ENCODE measurements at regions not wholly inside any gene's neighbourhood (a gene's known extent, or its start where the extent isn't known, plus 50 kb on each side); places are given as distances from the start of the nearest gene placed in this dataset.

GRCh38 chrX:69083801-69084200 lies 81.5 kb downstream of the PJA1 start:
- no peak for DNase-seq
- no peaks in the 10 kb centered on the region for H3K27me3 ChIP-seq (replicated peaks; ENCODE audit: control insufficient read depth, insufficient read depth, low read length, poor library complexity, severe bottlenecking)
- no peaks in the 10 kb centered on the region for H3K36me3 ChIP-seq (ENCODE audit: control insufficient read depth, insufficient read depth, low read length)
- H3K4me3 ChIP-seq (ENCODE audit: insufficient read depth, low read depth, low read length, poor library complexity, severe bottlenecking): no peak overlapping the region
- no peak overlapping the region for H3K27ac ChIP-seq (ENCODE audit: insufficient read depth, low read length, poor library complexity, severe bottlenecking)
- no peaks in the 10 kb centered on the region for H3K4me1 ChIP-seq (ENCODE audit: control insufficient read depth, insufficient read depth, low read length, poor library complexity, severe bottlenecking)
- H3K9me3 ChIP-seq (ENCODE audit: control insufficient read depth, low read length): no peaks in the 10 kb centered on the region

- H3K27ac ChIP-seq (ENCODE audit: insufficient read depth, low read length, poor library complexity, severe bottlenecking): no peak overlapping the region
- no peaks in the 10 kb centered on the region for H3K9me3 ChIP-seq (ENCODE audit: control insufficient read depth, low read length)
- no peaks in the 10 kb centered on the region for H3K36me3 ChIP-seq (ENCODE audit: control insufficient read depth, insufficient read depth, low read length)
- no peak overlapping the region for H3K4me3 ChIP-seq (ENCODE audit: insufficient read depth, low read depth, low read length, poor library complexity, severe bottlenecking)
- H3K4me1 ChIP-seq (ENCODE audit: control insufficient read depth, insufficient read depth, low read length, poor library complexity, severe bottlenecking): no peaks in the 10 kb centered on the region
- no peak for DNase-seq
- no peaks in the 10 kb centered on the region for H3K27me3 ChIP-seq (replicated peaks; ENCODE audit: control insufficient read depth, insufficient read depth, low read length, poor library complexity, severe bottlenecking)
Measured at GRCh38 chrX:69083361-69083760, 81.9 kb downstream of the PJA1 start.

GRCh38 chrX:69082753-69083150 lies 82.5 kb downstream of the PJA1 start:
- no peak overlapping the region for H3K27ac ChIP-seq (ENCODE audit: insufficient read depth, low read length, poor library complexity, severe bottlenecking)
- no peaks in the 10 kb centered on the region for H3K9me3 ChIP-seq (ENCODE audit: control insufficient read depth, low read length)
- H3K4me3 ChIP-seq (ENCODE audit: insufficient read depth, low read depth, low read length, poor library complexity, severe bottlenecking): no peak overlapping the region
- no peaks in the 10 kb centered on the region for H3K4me1 ChIP-seq (ENCODE audit: control insufficient read depth, insufficient read depth, low read length, poor library complexity, severe bottlenecking)
- no peaks in the 10 kb centered on the region for H3K27me3 ChIP-seq (replicated peaks; ENCODE audit: control insufficient read depth, insufficient read depth, low read length, poor library complexity, severe bottlenecking)
- no peaks in the 10 kb centered on the region for H3K36me3 ChIP-seq (ENCODE audit: control insufficient read depth, insufficient read depth, low read length)
- DNase-seq: no peak

GRCh38 chrX:69082055-69082752 lies 83.0 kb downstream of the PJA1 start:
- DNase-seq: no peak
- Histone ChIP-seq H3K4me1 (ENCODE audit: control insufficient read depth, insufficient read depth, low read length, poor library complexity, severe bottlenecking) (no peaks in the 10 kb centered on the region), H3K9me3 (ENCODE audit: control insufficient read depth, low read length) (no peaks in the 10 kb centered on the region), H3K27ac (ENCODE audit: insufficient read depth, low read length, poor library complexity, severe bottlenecking) (no peak overlapping the region), H3K4me3 (ENCODE audit: insufficient read depth, low read depth, low read length, poor library complexity, severe bottlenecking) (no peak overlapping the region), H3K36me3 (ENCODE audit: control insufficient read depth, insufficient read depth, low read length) (no peaks in the 10 kb centered on the region), H3K27me3 (replicated peaks; ENCODE audit: control insufficient read depth, insufficient read depth, low read length, poor library complexity, severe bottlenecking) (no peaks in the 10 kb centered on the region)

GRCh38 chrX:69080855-69081465 lies 84.3 kb downstream of the PJA1 start:
- no peak overlapping the region for H3K4me3 ChIP-seq (ENCODE audit: insufficient read depth, low read depth, low read length, poor library complexity, severe bottlenecking)
- H3K4me1 ChIP-seq (ENCODE audit: control insufficient read depth, insufficient read depth, low read length, poor library complexity, severe bottlenecking): no peaks in the 10 kb centered on the region
- H3K27ac ChIP-seq (ENCODE audit: insufficient read depth, low read length, poor library complexity, severe bottlenecking): no peak overlapping the region
- no peak for DNase-seq
- no peaks in the 10 kb centered on the region for H3K27me3 ChIP-seq (replicated peaks; ENCODE audit: control insufficient read depth, insufficient read depth, low read length, poor library complexity, severe bottlenecking)
- no peaks in the 10 kb centered on the region for H3K9me3 ChIP-seq (ENCODE audit: control insufficient read depth, low read length)
- H3K36me3 ChIP-seq (ENCODE audit: control insufficient read depth, insufficient read depth, low read length): no peaks in the 10 kb centered on the region

- H3K4me1 ChIP-seq (ENCODE audit: control insufficient read depth, insufficient read depth, low read length, poor library complexity, severe bottlenecking): no peaks in the 10 kb centered on the region
- DNase-seq: no peak
- no peak overlapping the region for H3K4me3 ChIP-seq (ENCODE audit: insufficient read depth, low read depth, low read length, poor library complexity, severe bottlenecking)
Measured at GRCh38 chrX:69079268-69079667, 86.0 kb downstream of the PJA1 start.

GRCh38 chrX:69077895-69078455 lies 87.3 kb downstream of the PJA1 start:
- no peaks in the 10 kb centered on the region for H3K27me3 ChIP-seq (replicated peaks; ENCODE audit: control insufficient read depth, insufficient read depth, low read length, poor library complexity, severe bottlenecking)
- DNase-seq: no peak
- no peaks in the 10 kb centered on the region for H3K36me3 ChIP-seq (ENCODE audit: control insufficient read depth, insufficient read depth, low read length)
- no peak overlapping the region for H3K27ac ChIP-seq (ENCODE audit: insufficient read depth, low read length, poor library complexity, severe bottlenecking)
- H3K9me3 ChIP-seq (ENCODE audit: control insufficient read depth, low read length): no peaks in the 10 kb centered on the region
- H3K4me3 ChIP-seq (ENCODE audit: insufficient read depth, low read depth, low read length, poor library complexity, severe bottlenecking): no peak overlapping the region
- H3K4me1 ChIP-seq (ENCODE audit: control insufficient read depth, insufficient read depth, low read length, poor library complexity, severe bottlenecking): no peaks in the 10 kb centered on the region

More at GRCh38 chrX:69079268-69079667, 86.0 kb downstream of the PJA1 start:
- H3K27ac ChIP-seq (ENCODE audit: insufficient read depth, low read length, poor library complexity, severe bottlenecking): no peak overlapping the region
- no peaks in the 10 kb centered on the region for H3K9me3 ChIP-seq (ENCODE audit: control insufficient read depth, low read length)
- H3K36me3 ChIP-seq (ENCODE audit: control insufficient read depth, insufficient read depth, low read length): no peaks in the 10 kb centered on the region
- no peaks in the 10 kb centered on the region for H3K27me3 ChIP-seq (replicated peaks; ENCODE audit: control insufficient read depth, insufficient read depth, low read length, poor library complexity, severe bottlenecking)

GRCh38 chrX:69076088-69076487 lies 89.2 kb downstream of the PJA1 start:
- DNase-seq: no peak
- Histone ChIP-seq H3K4me1 (ENCODE audit: control insufficient read depth, insufficient read depth, low read length, poor library complexity, severe bottlenecking) (no peaks in the 10 kb centered on the region), H3K27me3 (replicated peaks; ENCODE audit: control insufficient read depth, insufficient read depth, low read length, poor library complexity, severe bottlenecking) (no peaks in the 10 kb centered on the region), H3K27ac (ENCODE audit: insufficient read depth, low read length, poor library complexity, severe bottlenecking) (no peak overlapping the region), H3K36me3 (ENCODE audit: control insufficient read depth, insufficient read depth, low read length) (no peaks in the 10 kb centered on the region), H3K9me3 (ENCODE audit: control insufficient read depth, low read length) (no peaks in the 10 kb centered on the region), H3K4me3 (ENCODE audit: insufficient read depth, low read depth, low read length, poor library complexity, severe bottlenecking) (no peak overlapping the region)

GRCh38 chrX:69074726-69075125 lies 90.5 kb downstream of the PJA1 start:
- Histone ChIP-seq H3K27ac (ENCODE audit: insufficient read depth, low read length, poor library complexity, severe bottlenecking) (no peak overlapping the region), H3K27me3 (replicated peaks; ENCODE audit: control insufficient read depth, insufficient read depth, low read length, poor library complexity, severe bottlenecking) (no peaks in the 10 kb centered on the region), H3K9me3 (ENCODE audit: control insufficient read depth, low read length) (no peaks in the 10 kb centered on the region), H3K4me3 (ENCODE audit: insufficient read depth, low read depth, low read length, poor library complexity, severe bottlenecking) (no peak overlapping the region), H3K36me3 (ENCODE audit: control insufficient read depth, insufficient read depth, low read length) (no peaks in the 10 kb centered on the region), H3K4me1 (ENCODE audit: control insufficient read depth, insufficient read depth, low read length, poor library complexity, severe bottlenecking) (no peaks in the 10 kb centered on the region)
- DNase-seq: no peak

- no peak for DNase-seq
- Histone ChIP-seq H3K36me3 (ENCODE audit: control insufficient read depth, insufficient read depth, low read length) (no peaks in the 10 kb centered on the region), H3K4me3 (ENCODE audit: insufficient read depth, low read depth, low read length, poor library complexity, severe bottlenecking) (no peak overlapping the region), H3K27me3 (replicated peaks; ENCODE audit: control insufficient read depth, insufficient read depth, low read length, poor library complexity, severe bottlenecking) (no peaks in the 10 kb centered on the region), H3K9me3 (ENCODE audit: control insufficient read depth, low read length) (no peaks in the 10 kb centered on the region), H3K27ac (ENCODE audit: insufficient read depth, low read length, poor library complexity, severe bottlenecking) (no peak overlapping the region), H3K4me1 (ENCODE audit: control insufficient read depth, insufficient read depth, low read length, poor library complexity, severe bottlenecking) (no peaks in the 10 kb centered on the region)
Measured at GRCh38 chrX:69073721-69074120, 91.5 kb downstream of the PJA1 start.
